ENCODE measurements at regions not wholly inside any gene's neighbourhood (a gene's known extent, or its start where the extent isn't known, plus 50 kb on each side); places are given as distances from the start of the nearest gene placed in this dataset.
A peak's percentile ranks its signal among the peaks of the same experiment; 100 is the strongest.

DNA sequence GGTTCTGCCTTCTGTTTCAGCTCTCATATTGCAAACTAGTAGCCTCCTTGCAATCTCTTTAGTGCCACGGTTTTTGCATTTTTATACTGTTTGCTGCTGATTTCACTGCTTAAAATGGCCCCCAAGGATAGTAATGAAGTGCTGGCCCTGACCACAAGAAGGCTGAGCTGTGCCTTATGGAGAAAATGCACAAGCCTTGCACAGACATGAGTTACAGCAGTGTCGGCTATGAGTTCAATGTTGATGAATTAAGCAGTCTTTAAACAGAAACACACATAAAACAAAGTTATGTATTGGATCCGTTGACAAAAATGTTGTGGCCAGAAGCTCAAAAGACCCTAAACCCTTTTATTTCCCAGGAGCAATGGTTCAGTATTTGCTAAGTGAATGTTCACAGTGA, 210.6 kb upstream of the DYNLRB2 start:
- Histone ChIP-seq H3K9me3 (ENCODE audit: control insufficient read depth, low read length) (no peaks in the 10 kb centered on the region), H3K4me3 (ENCODE audit: low read length) (no peak overlapping the region), H3K27ac (ENCODE audit: low read depth, low read length) (no peak overlapping the region), H3K27me3 (ENCODE audit: control insufficient read depth, insufficient read depth, low read length, poor library complexity, severe bottlenecking) (peaks cover 16% of the 10 kb centered on the region), H3K4me1 (ENCODE audit: control insufficient read depth, insufficient read depth, low read length) (no peaks in the 10 kb centered on the region), H3K9ac (ENCODE audit: extremely low read depth, low read length, poor library complexity, severe bottlenecking) (no peak overlapping the region), H3K36me3 (ENCODE audit: control insufficient read depth, insufficient read depth, low read length) (no peaks in the 10 kb centered on the region)
- Mint-ChIP-seq H3K27ac (no peak overlapping the region), H3K9me3 (no peaks in the 10 kb centered on the region), H3K4me3 (no peak overlapping the region), H3K36me3 (ENCODE audit: low read depth) (no peaks in the 10 kb centered on the region), H3K27me3 (ENCODE audit: insufficient read depth) (peaks cover 29% of the 10 kb centered on the region), H3K4me1 (peaks cover 16% of the 10 kb centered on the region)
- no peak for TF ChIP-seq CTCF (conservative IDR thresholded peaks at IDR 0.05)
- WGBS, 2 experiments (ENCODE audit: insufficient coverage in 1 of 2, insufficient read length in 1 of 2), result 94 to 96% methylated on average over 2 to 3 of the region's 3 CpGs
- DNase-seq, result no peak

- Mint-ChIP-seq H3K27ac (no peak overlapping the region), H3K36me3 (ENCODE audit: low read depth) (no peaks in the 10 kb centered on the region), H3K9me3 (no peaks in the 10 kb centered on the region), H3K4me3 (no peak overlapping the region), H3K27me3 (ENCODE audit: insufficient read depth) (peaks cover 21% of the 10 kb centered on the region), H3K4me1 (peaks cover 34% of the 10 kb centered on the region)
- Histone ChIP-seq H3K9me3 (ENCODE audit: control insufficient read depth, low read length) (no peaks in the 10 kb centered on the region), H3K4me3 (ENCODE audit: low read length) (no peak overlapping the region), H3K27me3 (ENCODE audit: control insufficient read depth, insufficient read depth, low read length, poor library complexity, severe bottlenecking) (peaks cover 8% of the 10 kb centered on the region), H3K4me1 (ENCODE audit: control insufficient read depth, insufficient read depth, low read length) (peaks cover 12% of the 10 kb centered on the region), H3K36me3 (ENCODE audit: control insufficient read depth, insufficient read depth, low read length) (no peaks in the 10 kb centered on the region), H3K27ac (ENCODE audit: low read depth, low read length) (no peak overlapping the region), H3K9ac (ENCODE audit: extremely low read depth, low read length, poor library complexity, severe bottlenecking) (no peak overlapping the region)
- no peak for TF ChIP-seq CTCF (conservative IDR thresholded peaks at IDR 0.05)
- peak; percentile 4 for DNase-seq
- WGBS, 2 experiments (ENCODE audit: insufficient coverage in 1 of 2, insufficient read length in 1 of 2), result 84% methylated on average over 1 of the region's 1 CpG; no CpG with 5 or more reads in 1 of the 2 experiments
Measured at GRCh38 chr16:80327740-80328139, 213.1 kb upstream of the DYNLRB2 start.

DNA sequence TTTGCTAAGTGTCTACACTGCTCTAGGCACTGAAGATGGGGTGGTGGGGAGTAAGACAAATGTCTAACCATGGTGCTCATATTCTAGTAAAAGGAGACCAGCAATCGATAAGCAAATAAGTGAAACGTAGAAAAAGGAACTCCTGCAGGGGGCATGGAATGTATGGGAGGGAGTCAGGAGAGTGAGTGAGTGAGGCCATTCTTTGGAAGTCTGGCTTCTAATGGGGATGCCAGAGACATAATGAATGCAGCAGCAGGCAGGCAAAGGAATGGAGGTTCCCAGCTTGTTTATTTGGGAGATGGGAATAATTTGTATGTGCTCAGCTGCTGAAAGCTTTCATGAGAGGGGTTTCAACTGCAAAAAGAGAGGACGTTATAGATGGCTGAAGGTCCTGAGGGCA, 216.4 kb upstream of the DYNLRB2 start:
- TF ChIP-seq CTCF (conservative IDR thresholded peaks at IDR 0.05), result no peak
- Histone ChIP-seq H3K9ac (ENCODE audit: extremely low read depth, low read length, poor library complexity, severe bottlenecking) (no peak overlapping the region), H3K9me3 (ENCODE audit: control insufficient read depth, low read length) (no peaks in the 10 kb centered on the region), H3K27me3 (ENCODE audit: control insufficient read depth, insufficient read depth, low read length, poor library complexity, severe bottlenecking) (no peaks in the 10 kb centered on the region), H3K27ac (ENCODE audit: low read depth, low read length) (no peak overlapping the region), H3K36me3 (ENCODE audit: control insufficient read depth, insufficient read depth, low read length) (no peaks in the 10 kb centered on the region), H3K4me3 (ENCODE audit: low read length) (no peak overlapping the region), H3K4me1 (ENCODE audit: control insufficient read depth, insufficient read depth, low read length) (peaks cover 12% of the 10 kb centered on the region)
- peaks cover 31% of the 10 kb centered on the region for H3K4me1 Mint-ChIP-seq
- WGBS, 2 experiments (ENCODE audit: insufficient coverage in 1 of 2, insufficient read length in 1 of 2), result 45 to 74% methylated on average over 2 to 3 of the region's 3 CpGs
- H3K36me3 Mint-ChIP-seq (ENCODE audit: low read depth), result no peaks in the 10 kb centered on the region
- no peak overlapping the region for H3K27ac Mint-ChIP-seq
- H3K4me3 Mint-ChIP-seq, result no peak overlapping the region
- peaks cover 12% of the 10 kb centered on the region for H3K27me3 Mint-ChIP-seq (ENCODE audit: insufficient read depth)
- no peak for DNase-seq
- H3K9me3 Mint-ChIP-seq, result no peaks in the 10 kb centered on the region
